ENCODE measurements at regions not wholly inside any gene's neighbourhood (a gene's known extent, or its start where the extent isn't known, plus 50 kb on each side); places are given as distances from the start of the nearest gene placed in this dataset.

DNA sequence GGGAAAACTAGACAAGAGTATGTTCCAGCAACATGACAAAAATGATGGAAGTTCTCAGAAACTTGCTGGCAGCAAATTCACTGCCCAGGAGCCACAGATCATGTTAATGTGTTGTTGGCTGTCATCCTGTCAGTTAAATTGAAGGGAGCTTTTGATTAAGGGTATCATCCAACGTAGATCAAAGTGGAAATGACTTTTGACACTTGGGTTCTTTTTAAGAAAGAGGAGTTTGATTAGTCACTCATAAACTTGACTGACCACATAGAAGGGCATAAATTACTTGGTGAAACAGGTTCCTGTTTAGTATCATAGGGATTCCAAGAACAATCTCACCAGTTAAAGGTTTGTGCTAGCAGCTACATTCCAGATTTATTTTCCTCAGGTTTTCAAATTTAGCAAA, 288.7 kb downstream of the CSNK1G3 start:
- TF ChIP-seq, protein P1, sequence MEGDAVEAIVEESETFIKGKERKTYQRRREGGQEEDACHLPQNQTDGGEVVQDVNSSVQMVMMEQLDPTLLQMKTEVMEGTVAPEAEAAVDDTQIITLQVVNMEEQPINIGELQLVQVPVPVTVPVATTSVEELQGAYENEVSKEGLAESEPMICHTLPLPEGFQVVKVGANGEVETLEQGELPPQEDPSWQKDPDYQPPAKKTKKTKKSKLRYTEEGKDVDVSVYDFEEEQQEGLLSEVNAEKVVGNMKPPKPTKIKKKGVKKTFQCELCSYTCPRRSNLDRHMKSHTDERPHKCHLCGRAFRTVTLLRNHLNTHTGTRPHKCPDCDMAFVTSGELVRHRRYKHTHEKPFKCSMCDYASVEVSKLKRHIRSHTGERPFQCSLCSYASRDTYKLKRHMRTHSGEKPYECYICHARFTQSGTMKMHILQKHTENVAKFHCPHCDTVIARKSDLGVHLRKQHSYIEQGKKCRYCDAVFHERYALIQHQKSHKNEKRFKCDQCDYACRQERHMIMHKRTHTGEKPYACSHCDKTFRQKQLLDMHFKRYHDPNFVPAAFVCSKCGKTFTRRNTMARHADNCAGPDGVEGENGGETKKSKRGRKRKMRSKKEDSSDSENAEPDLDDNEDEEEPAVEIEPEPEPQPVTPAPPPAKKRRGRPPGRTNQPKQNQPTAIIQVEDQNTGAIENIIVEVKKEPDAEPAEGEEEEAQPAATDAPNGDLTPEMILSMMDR (IDR thresholded peaks at IDR 0.05), result no peak
- TF ChIP-seq POLR2A (IDR thresholded peaks at IDR 0.05), result no peak
